ENCODE measurements at regions not wholly inside any gene's neighbourhood (a gene's known extent, or its start where the extent isn't known, plus 50 kb on each side); places are given as distances from the start of the nearest gene placed in this dataset.

DNA sequence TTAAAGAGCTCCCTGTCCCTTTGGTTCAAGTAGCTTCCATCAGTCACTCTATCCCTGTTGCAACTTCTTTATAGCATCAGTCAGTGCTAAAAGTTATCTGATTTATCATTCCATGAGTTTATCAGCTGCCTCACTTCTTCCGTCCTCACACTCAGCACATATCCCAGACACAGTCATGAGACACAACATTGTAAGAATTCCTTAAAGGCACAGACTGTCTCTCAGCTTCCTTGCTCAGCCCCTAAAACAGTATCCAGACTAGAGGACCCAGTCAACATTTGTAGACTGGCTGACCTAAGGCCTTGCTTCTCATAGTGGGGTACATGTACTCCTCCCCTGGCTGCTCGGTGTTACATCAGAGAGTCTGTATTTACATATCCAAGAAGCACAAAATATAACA, 164.9 kb upstream of the ADGRL2 start:
- DNase-seq = no peak

DNA sequence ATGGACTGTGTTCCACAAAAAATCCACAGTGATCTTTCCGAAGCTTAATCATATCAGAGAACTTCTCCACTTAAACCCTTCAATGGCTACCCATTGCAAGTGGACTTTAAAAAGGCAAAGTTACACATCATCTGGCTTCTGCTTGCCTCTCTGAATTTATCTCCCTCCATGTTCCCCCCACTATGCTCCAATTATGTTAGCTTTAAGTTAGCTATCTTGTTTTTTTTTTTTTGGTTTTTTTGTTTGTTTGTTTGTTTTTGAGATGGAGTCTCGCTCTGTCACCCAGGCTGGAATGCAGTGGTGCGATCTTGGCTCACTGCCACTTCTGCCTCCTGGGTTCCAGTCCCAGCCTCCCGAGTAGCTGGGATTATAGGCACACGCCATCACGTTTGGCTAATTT, 166.4 kb upstream of the ADGRL2 start:
- no peak for TF ChIP-seq POLR2A (IDR thresholded peaks at IDR 0.05)
- TF ChIP-seq, protein P1, sequence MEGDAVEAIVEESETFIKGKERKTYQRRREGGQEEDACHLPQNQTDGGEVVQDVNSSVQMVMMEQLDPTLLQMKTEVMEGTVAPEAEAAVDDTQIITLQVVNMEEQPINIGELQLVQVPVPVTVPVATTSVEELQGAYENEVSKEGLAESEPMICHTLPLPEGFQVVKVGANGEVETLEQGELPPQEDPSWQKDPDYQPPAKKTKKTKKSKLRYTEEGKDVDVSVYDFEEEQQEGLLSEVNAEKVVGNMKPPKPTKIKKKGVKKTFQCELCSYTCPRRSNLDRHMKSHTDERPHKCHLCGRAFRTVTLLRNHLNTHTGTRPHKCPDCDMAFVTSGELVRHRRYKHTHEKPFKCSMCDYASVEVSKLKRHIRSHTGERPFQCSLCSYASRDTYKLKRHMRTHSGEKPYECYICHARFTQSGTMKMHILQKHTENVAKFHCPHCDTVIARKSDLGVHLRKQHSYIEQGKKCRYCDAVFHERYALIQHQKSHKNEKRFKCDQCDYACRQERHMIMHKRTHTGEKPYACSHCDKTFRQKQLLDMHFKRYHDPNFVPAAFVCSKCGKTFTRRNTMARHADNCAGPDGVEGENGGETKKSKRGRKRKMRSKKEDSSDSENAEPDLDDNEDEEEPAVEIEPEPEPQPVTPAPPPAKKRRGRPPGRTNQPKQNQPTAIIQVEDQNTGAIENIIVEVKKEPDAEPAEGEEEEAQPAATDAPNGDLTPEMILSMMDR (IDR thresholded peaks at IDR 0.05 in 8 of 11, conservative IDR thresholded peaks at IDR 0.05 in 3 of 11) = no peak
- TF ChIP-seq POLR2AphosphoS5 (IDR thresholded peaks at IDR 0.05) = no peak
- no peak for DNase-seq
- Histone ChIP-seq H3K36me3 (no peaks in the 10 kb centered on the region), H3K27me3 (replicated peaks in 1 of 7) (no peaks in the 10 kb centered on the region), H3K9me3 (peaks cover 0 to 3% (median 0%) of the 10 kb centered on the region in 8 donors), H3K4me3 (no peak overlapping the region), H3K27ac (no peak overlapping the region), H3K4me1 (no peaks in the 10 kb centered on the region)
- 87 to 96% (median 92%) methylated on average over 6 of the region's 6 CpGs for WGBS, 5 donors
- intact Hi-C loops (cut with DNase I; ENCODE audit: low total_unique reads) = no loop called here

More for the DNA sequence above, 164.9 kb upstream of the ADGRL2 start:
- WGBS, 5 donors = 74 to 96% (median 90%) methylated on average over 2 of the region's 2 CpGs
- peaks cover 0 to 3% (median 0%) of the 10 kb centered on the region in 8 donors for H3K9me3 ChIP-seq
- intact Hi-C loops (cut with DNase I; ENCODE audit: low total_unique reads) = no loop called here
- no peak overlapping the region for H3K27ac ChIP-seq
- TF ChIP-seq POLR2A (IDR thresholded peaks at IDR 0.05) (no peak), POLR2AphosphoS5 (IDR thresholded peaks at IDR 0.05) (no peak)
- TF ChIP-seq, protein P1 (IDR thresholded peaks at IDR 0.05 in 8 of 11, conservative IDR thresholded peaks at IDR 0.05 in 3 of 11) = no peak
- no peaks in the 10 kb centered on the region for H3K4me1 ChIP-seq
- no peak overlapping the region for H3K4me3 ChIP-seq
- H3K27me3 ChIP-seq (replicated peaks in 1 of 7) = no peaks in the 10 kb centered on the region
- no peaks in the 10 kb centered on the region for H3K36me3 ChIP-seq

DNA sequence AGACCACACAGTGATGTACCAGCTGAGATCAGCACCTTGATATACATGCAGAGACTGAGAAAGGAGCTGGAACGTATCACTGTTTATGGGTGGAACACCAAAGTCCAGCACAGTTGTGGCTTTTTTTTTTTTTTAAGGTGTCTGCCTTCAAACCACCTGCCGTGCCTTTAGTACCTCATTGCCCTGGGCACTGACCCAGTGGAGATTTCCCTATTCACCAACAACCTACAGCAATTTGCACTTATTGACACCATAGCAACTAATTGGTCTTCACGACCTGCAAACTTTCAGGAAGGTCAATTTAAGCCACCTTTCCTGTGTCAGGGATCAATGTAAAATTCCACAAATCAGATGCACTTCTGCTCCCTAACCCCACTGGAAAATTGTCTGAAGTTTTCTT, 181.6 kb upstream of the ADGRL2 start:
- DNase-seq = no peak
- peaks cover 0 to 20% (median 4%) of the 10 kb centered on the region in 8 donors for H3K9me3 ChIP-seq
- TF ChIP-seq POLR2AphosphoS5 (IDR thresholded peaks at IDR 0.05) (no peak), POLR2A (IDR thresholded peaks at IDR 0.05) (no peak)
- TF ChIP-seq, protein P1 (IDR thresholded peaks at IDR 0.05 in 8 of 11, conservative IDR thresholded peaks at IDR 0.05 in 3 of 11) = no peak
- WGBS, 5 donors = 50 to 79% (median 68%) methylated on average over 3 of the region's 3 CpGs
- H3K27me3 ChIP-seq (replicated peaks in 1 of 7) = no peaks in the 10 kb centered on the region
- H3K4me1 ChIP-seq = no peaks in the 10 kb centered on the region
- intact Hi-C loops (cut with DNase I; ENCODE audit: low total_unique reads) = no loop called here
- H3K4me3 ChIP-seq = no peak overlapping the region
- no peak overlapping the region for H3K27ac ChIP-seq
- H3K36me3 ChIP-seq = no peaks in the 10 kb centered on the region

DNA sequence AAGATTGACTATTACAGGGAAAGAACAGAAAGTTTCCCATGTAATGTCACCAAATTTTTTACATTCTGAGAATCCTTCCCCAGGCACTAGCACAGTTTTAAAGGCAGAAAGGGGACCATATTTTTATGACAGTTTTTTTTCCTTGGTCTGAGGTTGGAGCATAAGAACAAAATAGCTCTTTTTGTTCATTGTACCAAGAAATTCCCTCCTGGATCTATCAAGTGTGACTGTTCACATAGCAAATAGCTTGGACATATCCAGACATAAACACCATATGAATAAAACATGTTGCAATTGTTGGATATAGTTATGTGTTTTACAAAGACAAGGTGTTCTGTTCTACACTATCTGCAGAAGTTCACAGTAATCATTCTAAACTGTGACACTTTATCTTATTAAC, 182.4 kb upstream of the ADGRL2 start:
- Histone ChIP-seq H3K27me3 (replicated peaks in 1 of 7) (no peaks in the 10 kb centered on the region), H3K4me3 (no peak overlapping the region), H3K36me3 (no peaks in the 10 kb centered on the region), H3K27ac (no peak overlapping the region), H3K9me3 (peaks cover 0 to 20% (median 4%) of the 10 kb centered on the region in 8 donors), H3K4me1 (no peaks in the 10 kb centered on the region)
- DNase-seq = no peak
- TF ChIP-seq, protein P1 (IDR thresholded peaks at IDR 0.05 in 8 of 11, conservative IDR thresholded peaks at IDR 0.05 in 3 of 11) = no peak
- no peak for TF ChIP-seq POLR2AphosphoS5 (IDR thresholded peaks at IDR 0.05)
- no peak for TF ChIP-seq POLR2A (IDR thresholded peaks at IDR 0.05)
- intact Hi-C loops (cut with DNase I; ENCODE audit: low total_unique reads) = no loop called here
